NOMO-1 treated with dmso at 0.1 percent for 144 hours (cell line): ENCODE measurements at regions not wholly inside any gene's neighbourhood (a gene's known extent, or its start where the extent isn't known, plus 50 kb on each side); places are given as distances from the start of the nearest gene placed in this dataset.
A peak's percentile ranks its signal among the peaks of the same experiment; 100 is the strongest.

Source experiments
- DNase-seq: peaks from one replicate; lab custom pipeline; 2025; ENCODE audit not compliant: unreplicated experiment; lab: John Stamatoyannopoulos, UW

DNA sequence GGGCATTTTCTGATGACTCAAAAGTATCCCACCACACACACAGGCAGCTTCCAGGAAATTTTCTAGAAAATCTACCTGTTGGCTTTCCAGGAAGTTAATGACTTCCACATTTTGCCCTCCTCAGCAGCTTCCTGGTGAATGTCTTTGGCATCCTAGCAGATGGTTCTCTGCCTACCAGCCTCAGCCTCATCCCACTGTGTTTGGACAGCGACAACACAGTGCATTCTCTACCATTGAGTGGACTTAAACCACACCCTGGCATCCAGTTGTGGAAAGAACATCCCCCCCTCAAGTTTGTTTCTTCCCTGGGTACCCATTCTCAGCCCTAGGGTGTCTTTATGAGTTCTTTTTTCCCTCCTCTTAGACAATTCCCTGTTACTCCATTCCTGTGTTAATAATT lies 50.8 kb upstream of the GADL1 start:
- no peak for DNase-seq

DNA sequence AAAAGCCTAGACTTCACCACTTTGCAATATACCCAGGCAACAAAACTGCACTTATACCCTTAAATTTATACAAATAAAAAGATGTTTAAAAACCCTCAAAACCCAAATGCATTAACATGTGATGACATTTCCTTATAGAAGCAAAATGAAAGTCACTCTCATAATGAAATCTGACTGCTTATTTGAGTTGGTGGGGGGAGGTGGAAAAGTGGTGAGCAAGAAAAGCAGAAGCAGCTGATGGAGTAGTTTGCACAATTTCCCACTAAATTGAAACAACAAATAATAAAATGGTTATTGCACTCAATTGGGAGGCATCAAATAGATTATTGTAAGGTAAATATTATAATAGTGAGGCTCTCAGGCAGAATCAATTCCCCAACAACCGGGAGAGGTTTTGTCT lies 54.0 kb upstream of the GADL1 start:
- DNase-seq = peak; percentile 59

DNA sequence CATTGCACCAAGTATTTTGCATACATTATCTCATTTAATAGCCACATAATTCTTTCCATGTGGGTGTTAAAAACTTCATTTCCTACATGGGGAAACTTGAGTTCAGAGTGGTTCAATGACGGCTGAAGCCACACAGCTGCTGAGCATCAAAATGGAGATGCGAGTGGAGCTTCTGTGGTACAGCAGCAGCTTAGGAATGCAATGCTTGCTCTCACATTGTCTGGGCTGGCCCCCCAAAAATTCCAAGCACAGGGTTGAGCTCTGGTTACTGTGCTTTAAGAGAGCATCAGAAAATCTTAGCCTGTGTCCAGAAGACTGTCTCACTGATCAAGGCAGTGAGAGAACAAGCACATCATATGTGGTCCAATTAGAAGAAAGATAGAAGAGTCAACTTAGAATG lies 57.4 kb upstream of the GADL1 start:
- no peak for DNase-seq

DNA sequence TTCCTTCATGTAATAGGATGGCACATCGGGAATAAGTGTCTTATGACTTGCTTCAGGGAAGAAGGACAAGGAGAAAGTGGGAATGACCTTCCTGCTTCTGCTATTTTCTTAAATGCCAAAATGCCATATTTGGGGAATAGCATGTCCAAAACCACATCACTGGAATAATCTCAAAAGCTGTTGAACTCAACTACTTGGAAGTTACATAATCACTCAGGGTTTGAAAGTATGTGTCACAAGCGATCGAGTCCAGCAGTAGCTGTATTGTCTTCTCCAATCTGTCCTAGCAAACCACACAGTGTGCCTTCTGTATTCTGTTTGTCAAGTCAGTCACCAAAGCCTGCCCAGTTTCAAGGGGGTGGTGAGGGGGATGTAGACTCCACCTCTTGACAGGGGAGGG lies 58.3 kb upstream of the GADL1 start:
- no peak for DNase-seq

GRCh38 chr3:30954426-30954825 lies 60.0 kb upstream of the GADL1 start:
- DNase-seq = no peak

GRCh38 chr3:30962084-30962483 lies 67.6 kb upstream of the GADL1 start:
- no peak for DNase-seq

- DNase-seq = no peak
These were observed 68.0 kb upstream of the GADL1 start for GRCh38 chr3:30962493-30962892.

DNA sequence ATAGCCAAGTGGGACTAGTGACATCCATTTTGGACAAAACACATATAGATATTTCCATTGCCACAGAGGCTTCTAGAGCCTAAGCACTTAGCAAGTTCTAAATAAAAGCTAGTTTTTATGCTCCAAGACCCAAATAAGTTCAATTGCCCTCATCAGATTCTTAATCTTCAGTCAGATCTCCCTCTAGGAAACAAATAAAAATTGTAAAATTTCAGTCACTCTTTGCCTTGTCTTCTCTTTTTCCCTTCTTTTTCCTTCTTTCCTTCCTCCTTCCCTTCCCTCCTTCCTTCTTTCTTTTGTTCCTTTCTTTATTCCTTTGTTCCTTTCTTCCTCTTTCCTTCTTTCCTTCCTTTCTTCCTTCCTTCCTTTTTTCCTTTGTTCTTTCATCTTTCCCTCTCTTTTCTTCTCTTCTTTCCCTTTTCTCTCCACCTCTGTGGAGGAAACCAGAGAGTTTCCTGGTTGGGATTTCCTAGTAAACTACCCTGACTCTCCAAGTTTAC lies 68.8 kb upstream of the GADL1 start:
- no peak for DNase-seq

DNA sequence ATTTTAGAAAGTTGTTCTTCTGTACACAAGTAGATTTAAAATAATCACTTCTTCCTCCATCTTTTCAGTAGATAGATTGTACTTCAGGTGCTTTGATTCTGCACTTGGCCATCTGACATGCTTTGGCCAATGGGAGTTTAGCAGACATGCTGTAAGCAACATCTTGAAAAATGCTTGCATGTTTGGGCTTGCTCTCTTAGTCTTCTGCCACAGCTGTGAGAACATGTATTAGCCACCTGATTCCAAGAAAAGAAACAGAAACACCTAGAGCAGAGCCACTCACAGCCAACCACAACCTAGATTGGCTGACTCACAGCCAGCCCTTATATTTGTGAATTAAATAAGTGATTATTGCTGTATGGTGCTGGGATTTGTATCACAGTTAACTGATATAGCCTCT lies 70.2 kb upstream of the GADL1 start:
- no peak for DNase-seq

DNA sequence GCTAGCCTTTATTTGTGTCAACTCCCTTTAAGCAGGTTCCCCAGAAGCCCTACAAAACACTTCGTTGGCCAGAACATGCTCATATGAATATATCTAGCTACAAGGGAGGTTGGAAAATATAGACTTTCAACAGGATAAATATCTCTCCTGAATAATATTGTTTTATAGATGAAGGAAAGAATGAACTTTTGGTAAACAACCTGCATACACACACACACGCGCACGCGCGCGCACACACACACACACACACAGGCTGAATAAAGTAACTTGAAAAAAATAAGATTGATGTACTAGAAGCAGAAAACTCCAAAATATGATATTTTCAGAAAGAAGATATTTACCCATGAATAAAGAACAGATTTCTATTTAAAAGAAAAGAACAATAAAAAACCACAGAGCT lies 72.4 kb upstream of the GADL1 start:
- DNase-seq = no peak

- DNase-seq = no peak
These were observed 75.7 kb upstream of the GADL1 start for GRCh38 chr3:30970183-30970582.

DNA sequence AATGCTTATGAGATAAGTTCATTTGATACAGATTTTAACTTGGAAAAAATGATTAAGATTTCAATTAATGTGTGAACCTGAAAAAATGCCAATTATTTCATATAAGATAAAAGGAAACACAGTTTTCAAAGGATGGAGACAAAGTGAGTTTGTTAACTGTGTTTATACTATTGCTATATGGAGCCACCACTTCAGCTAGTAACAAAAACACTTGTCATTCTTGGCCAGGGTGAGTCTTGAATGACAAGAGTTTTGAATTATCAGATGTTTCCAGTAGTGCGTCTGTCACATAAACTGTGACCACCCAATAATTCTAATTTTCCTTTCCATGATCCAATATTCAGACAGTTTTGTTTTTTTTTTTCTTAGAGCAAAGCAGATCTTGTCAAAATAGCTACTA lies 78.0 kb upstream of the GADL1 start:
- DNase-seq = no peak

DNA sequence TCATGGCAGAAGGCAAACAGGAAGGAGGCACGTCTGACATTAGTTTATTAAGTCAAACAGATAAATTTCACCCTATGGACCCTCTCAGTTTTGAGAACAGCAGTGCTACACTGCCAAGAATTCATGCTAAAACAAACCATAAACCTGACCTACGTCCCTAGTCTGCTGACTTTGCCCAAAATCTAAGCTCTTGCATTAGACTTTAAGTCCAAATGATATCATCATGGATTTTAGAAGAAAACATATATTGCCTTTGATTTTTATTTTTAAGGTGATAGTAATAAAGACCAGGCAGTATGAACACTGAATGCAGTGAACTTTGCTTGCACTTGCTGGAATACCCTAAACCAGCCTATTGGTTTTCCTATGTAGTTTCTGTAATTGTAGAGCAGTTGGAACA lies 79.6 kb upstream of the GADL1 start:
- DNase-seq = no peak

GRCh38 chr3:30977592-30977991 lies 83.1 kb upstream of the GADL1 start:
- no peak for DNase-seq

GRCh38 chr3:30980993-30981392 lies 86.5 kb upstream of the GADL1 start:
- DNase-seq = no peak

DNA sequence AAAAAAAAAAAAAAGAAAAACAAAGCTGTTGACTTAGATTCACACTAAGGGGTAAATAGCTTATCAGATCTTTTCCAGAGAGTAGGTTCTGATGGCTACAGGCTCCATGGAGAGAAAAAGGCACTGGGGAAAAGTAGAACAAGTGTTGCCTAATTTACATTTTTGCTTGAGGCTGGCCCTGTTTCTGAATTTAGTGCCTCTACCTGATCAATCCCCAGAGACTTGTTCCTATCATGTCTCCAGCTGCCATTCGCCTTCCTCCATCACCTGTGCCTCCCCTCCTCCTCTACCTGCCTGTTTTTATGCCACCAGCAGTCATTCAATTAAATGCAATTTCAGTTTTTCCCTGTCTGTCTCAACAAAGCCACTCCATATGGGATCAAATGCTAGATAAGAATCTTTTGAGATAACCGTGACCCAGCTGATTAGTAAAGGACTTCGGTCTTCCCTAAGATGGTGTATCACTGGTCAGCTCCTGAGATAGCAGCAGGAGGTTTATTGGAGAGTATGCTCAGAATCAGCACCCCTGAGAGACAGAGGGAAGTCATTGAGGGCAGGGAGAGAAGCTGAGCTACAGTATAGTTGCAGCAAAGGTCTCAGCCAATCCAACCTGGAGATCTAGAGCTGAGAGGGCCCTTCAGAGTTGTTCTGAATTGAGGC lies 88.1 kb upstream of the GADL1 start:
- DNase-seq = no peak

GRCh38 chr3:30984855-30985749 lies 90.6 kb upstream of the GADL1 start:
- DNase-seq = no peak

DNA sequence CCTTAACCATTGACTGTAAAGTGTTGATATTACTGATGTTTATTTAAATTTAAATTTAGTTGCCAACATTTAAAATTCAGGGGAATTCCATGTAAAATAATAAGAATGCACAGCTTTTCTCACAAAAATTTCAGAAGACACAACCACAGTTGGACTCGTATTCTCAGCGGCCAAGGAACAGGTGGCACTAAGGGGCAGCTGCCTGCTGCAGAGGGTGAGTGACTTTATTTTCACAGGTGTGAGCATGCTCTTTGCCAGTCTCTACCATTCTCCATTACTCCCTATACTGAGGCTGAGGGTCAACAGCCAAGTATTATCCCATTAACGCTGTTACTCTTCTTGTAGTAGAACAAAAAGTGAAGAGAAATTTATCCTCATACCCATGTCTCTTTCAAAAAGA lies 92.1 kb upstream of the GADL1 start:
- DNase-seq = no peak

- DNase-seq = no peak
These were observed 94.3 kb upstream of the GADL1 start for GRCh38 chr3:30988769-30989168.

- DNase-seq = no peak
These were observed 95.0 kb upstream of the GADL1 start for GRCh38 chr3:30989276-30990030.

GRCh38 chr3:30996467-30996866 lies 102.0 kb upstream of the GADL1 start:
- no peak for DNase-seq

DNA sequence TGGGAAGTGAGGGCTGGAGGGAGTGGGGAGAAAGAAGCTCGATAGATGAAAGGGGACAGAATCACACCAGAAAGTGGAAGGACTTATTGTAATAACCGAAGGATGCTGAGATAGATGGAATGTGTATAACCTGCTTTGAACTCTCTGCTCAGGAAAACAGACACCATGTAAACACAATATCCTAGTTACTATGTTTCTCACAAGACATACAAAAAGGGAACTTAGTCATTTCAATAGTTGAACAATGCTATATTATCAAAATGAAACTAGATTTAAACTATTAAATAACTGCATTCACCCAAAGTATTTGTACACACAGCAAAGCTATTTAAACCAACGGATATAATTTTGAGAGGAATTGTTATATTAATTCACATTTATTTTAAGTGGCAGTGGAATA lies 108.3 kb upstream of the GADL1 start:
- DNase-seq = no peak
